ENCODE measurements at regions not wholly inside any gene's neighbourhood (a gene's known extent, or its start where the extent isn't known, plus 50 kb on each side); places are given as distances from the start of the nearest gene placed in this dataset.

- DNase-seq: no peak
These were observed 327.6 kb upstream of the ZEB2 start for GRCh38 chr2:144847347-144848080.

GRCh38 chr2:144836635-144837350, 316.9 kb upstream of the ZEB2 start:
- no peak for DNase-seq

DNA sequence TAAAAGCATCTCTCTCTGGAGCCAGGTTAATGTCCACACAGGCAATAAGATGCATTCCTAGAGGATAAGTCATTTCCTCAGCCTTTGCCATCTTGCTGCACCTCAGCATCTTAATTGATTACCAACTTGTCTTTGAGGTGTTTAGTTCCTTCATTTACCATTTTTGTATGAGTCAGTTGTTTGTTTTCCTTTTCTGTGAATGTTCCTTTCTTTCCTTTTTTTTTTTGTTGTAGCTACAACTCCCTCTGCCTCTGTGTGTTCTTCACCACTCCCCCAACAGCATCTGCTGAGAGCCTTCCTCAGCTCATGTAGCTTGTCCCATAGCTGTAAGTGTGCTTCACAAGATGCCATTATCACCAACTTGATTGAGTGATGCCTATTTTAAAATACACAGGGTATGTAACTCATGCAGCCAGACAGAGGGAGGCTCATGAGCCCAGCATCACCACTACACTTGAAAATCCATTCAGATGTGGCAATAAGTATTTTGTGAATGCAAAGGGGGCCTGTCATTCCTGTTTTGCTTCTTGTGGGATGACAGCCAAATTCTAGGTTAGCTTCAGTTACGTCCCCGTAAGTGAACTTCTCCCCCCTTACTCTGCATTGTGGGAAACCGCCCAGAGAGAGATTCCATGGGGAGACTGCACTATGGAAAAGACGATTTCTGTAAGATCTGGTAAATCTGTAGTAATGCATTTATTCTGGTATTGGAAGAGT, 315.9 kb upstream of the ZEB2 start:
- DNase-seq: no peak

- no peak for DNase-seq
These were observed 315.2 kb upstream of the ZEB2 start for GRCh38 chr2:144834998-144835633.

- DNase-seq: no peak
These were observed 314.4 kb upstream of the ZEB2 start for GRCh38 chr2:144834363-144834762.

DNA sequence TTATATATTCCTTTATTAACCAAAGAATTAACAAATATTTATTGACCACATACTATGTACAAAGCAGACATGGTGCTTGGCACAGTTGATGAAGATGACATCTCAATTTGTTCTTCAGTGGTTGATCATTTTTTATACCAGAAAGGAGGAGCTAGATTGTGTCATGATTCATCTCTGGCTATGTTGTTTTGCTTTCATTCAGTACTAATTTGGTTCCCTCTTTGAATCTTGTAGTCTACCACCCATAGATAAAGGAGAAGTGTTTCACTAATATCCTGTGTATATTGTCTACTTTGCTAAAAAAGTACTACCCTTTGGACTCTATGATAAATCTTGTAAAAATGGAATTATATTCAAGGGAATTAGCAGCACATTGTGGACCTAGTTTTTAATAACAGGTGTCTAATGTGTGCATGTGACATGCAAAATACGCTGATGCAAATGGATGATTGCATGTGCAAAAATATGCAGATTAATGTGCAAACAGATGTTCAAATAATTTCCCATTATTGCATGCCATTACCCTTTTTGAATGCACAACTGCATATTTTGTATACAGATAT, 313.2 kb upstream of the ZEB2 start:
- peak; percentile 61 for DNase-seq

DNA sequence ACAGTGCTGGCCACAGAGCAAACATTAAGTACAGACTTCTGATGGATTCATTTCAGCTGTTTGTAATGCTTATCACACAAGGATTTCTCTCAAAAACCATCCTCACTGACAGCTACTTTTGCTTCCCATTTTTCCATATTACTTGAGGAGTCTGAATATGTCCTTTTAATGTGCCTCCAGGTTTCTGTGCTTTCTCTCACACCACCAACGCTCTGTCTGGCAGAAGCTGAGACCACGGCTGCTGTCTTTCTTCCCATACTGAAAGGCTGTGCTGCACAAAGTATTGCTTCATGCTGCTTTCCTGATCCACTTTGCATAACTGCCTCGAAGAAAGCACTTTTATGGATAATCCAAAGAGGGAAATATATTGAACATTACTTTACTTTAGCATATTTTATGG, 312.1 kb upstream of the ZEB2 start:
- peak; percentile 20 for DNase-seq

DNA sequence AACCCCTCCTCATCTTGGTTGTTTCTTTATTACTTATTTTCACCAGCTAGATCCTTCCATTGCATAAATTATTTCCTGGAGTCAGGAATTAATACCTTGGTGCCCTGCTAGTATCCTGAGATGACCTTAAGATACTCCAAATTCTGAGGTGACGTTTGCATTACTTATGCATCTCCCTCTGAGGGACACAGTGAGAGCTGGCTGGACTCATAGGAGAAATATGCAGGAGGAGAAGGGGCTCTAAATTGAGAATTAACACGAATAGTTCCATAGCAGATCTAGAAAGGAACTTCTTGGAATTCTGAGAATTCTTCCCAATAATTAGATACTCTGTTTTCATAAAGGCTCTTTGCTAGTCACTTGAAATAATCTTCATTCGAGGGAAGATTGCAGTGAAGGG, 310.6 kb upstream of the ZEB2 start:
- no peak for DNase-seq

DNA sequence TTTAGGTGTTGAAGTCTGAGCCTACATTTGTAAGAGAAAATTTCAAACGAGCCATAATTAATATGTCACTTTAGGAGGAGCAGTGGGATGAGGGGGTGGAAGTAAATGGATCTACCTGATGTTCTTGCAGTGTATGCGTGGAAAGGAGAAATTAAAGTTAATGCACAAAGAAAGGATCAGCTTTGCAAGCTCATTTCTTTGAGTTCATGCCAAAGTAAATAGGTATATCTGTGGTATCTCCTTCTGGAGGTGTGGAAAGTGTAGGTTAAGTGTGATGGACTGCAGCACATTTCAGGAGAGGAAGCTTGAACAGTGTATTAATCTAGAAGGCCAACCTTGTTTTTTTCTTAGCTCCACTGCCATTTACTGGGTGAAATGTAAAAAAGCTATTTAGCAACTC, 307.5 kb upstream of the ZEB2 start:
- no peak for DNase-seq

GRCh38 chr2:144826105-144826504, 306.2 kb upstream of the ZEB2 start:
- peak; percentile 28 for DNase-seq

- peak; percentile 88 for DNase-seq
These were observed 305.6 kb upstream of the ZEB2 start for GRCh38 chr2:144825331-144826020.

GRCh38 chr2:144824306-144825080, 304.6 kb upstream of the ZEB2 start:
- DNase-seq: peak; percentile 63

DNA sequence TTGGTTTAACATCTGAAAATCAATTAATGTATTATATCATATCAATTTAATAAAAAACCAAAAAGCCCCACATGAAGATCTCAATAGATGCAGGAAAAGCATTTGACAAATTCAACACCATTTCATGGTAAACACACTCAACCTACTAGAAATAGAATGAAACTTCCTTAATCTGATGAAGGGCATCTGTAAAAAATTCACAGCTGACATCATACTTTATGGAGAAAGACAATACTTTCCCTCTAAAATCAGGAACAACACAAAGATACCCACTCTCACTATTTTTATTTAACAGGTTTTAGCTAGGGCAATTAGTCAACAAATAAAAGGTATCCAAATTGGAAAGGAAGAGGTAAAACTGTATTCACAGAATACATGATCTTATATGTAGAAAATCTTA, 303.0 kb upstream of the ZEB2 start:
- DNase-seq: peak; percentile 63

DNA sequence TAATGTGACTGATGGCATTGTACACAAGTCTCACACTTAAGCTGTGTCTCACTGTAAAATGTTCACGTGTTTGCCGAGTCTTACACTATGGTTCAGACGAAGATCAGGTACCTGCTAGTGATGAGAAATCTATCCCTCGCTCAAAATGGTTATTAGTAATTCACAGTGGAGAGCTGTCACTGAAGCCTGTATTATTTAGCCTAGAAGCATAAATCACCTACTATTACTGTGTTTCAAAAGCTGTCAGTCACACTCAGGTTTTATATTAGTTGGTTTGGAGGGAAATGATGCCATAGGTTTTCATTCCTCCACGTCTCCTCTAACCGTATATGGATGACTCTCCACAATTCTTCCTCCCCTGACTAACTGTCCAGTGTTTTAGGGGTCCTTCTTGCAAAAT, 292.4 kb upstream of the ZEB2 start:
- no peak for DNase-seq

DNA sequence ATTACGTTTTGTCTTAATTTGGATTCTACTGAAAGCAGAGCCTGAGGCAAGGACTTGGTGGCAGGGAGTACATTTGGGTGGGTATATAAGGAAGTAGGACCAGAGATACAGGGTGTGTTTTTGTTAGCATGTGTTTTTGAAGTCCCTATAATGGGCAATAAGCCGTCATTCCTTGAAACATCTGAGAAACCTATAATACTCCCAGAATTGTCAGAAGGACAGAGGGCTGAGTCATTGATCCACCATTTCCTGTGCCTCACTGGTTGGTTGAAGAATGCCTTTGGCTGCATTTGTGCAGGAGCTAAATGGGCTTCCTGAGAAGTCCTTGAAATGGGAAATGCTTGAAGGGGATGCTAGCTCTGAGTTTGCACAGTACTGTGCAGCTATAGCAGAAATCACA, 281.8 kb upstream of the ZEB2 start:
- DNase-seq: no peak

GRCh38 chr2:144801325-144801724, 281.4 kb upstream of the ZEB2 start:
- no peak for DNase-seq

- DNase-seq: no peak
These were observed 279.1 kb upstream of the ZEB2 start for GRCh38 chr2:144798989-144799388.

- no peak for DNase-seq
These were observed 278.1 kb upstream of the ZEB2 start for GRCh38 chr2:144798034-144798433.

DNA sequence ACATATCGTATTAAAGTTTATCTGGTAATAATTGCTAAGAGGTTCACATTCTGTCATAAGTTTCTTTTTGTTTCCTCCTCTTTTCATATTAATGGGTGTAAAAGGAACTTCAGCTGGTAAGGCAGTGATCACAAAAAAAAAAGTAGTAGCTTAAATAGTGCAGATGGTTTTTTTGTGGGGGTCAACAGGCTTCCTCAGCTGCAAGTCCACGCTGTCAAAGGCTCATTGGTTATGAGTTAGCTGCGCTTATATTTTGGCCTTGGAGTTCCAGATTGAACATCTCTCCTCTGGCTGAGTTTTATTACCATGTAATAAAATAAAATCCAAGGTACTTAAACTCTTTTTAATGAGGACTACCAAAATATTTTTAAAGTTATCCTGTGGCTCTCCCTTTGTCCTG, 277.0 kb upstream of the ZEB2 start:
- DNase-seq: no peak

DNA sequence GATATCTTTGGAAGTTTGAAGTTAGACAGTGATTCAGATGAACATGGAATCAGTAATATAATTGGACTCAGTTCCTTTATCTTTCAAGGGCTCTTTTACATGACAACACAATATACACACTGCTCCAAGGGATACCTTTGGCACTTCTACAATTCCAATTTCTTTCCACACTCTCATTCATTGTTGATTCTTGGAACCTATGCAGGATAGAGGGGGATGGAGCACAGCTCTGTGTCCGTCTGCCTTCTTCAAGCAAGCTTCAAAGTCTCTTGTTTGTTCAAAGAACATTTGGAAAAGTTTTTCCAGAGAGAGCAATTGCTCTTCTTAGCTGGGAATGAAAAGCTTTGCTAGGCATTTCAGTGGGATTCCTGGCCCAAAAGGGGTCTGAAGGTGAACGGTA, 276.2 kb upstream of the ZEB2 start:
- DNase-seq: no peak

- no peak for DNase-seq
These were observed 265.3 kb upstream of the ZEB2 start for GRCh38 chr2:144785253-144785652.

GRCh38 chr2:144780983-144781382, 261.1 kb upstream of the ZEB2 start:
- no peak for DNase-seq
